HG03060 (cell line): ENCODE measurements at regions not wholly inside any gene's neighbourhood (a gene's known extent, or its start where the extent isn't known, plus 50 kb on each side); places are given as distances from the start of the nearest gene placed in this dataset.
"Not testable (repeated sequence)": the region's sequence is repeated elsewhere in the genome, so short reads cannot be mapped to it uniquely, and the experiment has no call there.

Experiments used
- ATAC-seq: cut with Tn5 transposase; IDR thresholded peaks from one replicate; pipeline ENCODE4 v1.9.1; 2021; ENCODE audit warnings: low read depth, moderate number of reproducible peaks; ENCODE audit not compliant: unreplicated experiment

- no peak for ATAC-seq
Measured at GRCh38 chr2:21754164-21754788, 630.5 kb downstream of the TDRD15 start.

- ATAC-seq: no peak
Measured at GRCh38 chr2:21757805-21758430, 634.1 kb downstream of the TDRD15 start.

GRCh38 chr2:21759819-21760218, 636.1 kb downstream of the TDRD15 start:
- ATAC-seq: no peak

GRCh38 chr2:21761361-21761760, 637.6 kb downstream of the TDRD15 start:
- no peak for ATAC-seq

GRCh38 chr2:21763501-21763900, 639.7 kb downstream of the TDRD15 start:
- no peak for ATAC-seq

GRCh38 chr2:21770787-21771186, 647.0 kb downstream of the TDRD15 start:
- ATAC-seq: no peak

- no peak for ATAC-seq
Measured at GRCh38 chr2:21772624-21773023, 648.9 kb downstream of the TDRD15 start.

- no peak for ATAC-seq
Measured at GRCh38 chr2:21773168-21773567, 649.4 kb downstream of the TDRD15 start.

GRCh38 chr2:21774691-21775368, 651.1 kb downstream of the TDRD15 start:
- ATAC-seq: no peak

- ATAC-seq: no peak
Measured at GRCh38 chr2:21779786-21780185, 656.0 kb downstream of the TDRD15 start.

- no peak for ATAC-seq
Measured at GRCh38 chr2:21781962-21782361, 658.2 kb downstream of the TDRD15 start.

- no peak for ATAC-seq
Measured at GRCh38 chr2:21782866-21783265, 659.1 kb downstream of the TDRD15 start.

- no peak for ATAC-seq
Measured at GRCh38 chr2:21787941-21788340, 664.2 kb downstream of the TDRD15 start.

GRCh38 chr2:21790311-21790710, 666.5 kb downstream of the TDRD15 start:
- not testable (repeated sequence) for ATAC-seq

- ATAC-seq: no peak
Measured at GRCh38 chr2:21792571-21792970, 668.8 kb downstream of the TDRD15 start.

- ATAC-seq: no peak
Measured at GRCh38 chr2:21793461-21793860, 669.7 kb downstream of the TDRD15 start.

- ATAC-seq: no peak
Measured at GRCh38 chr2:21794611-21795010, 670.8 kb downstream of the TDRD15 start.

GRCh38 chr2:21800356-21800755, 676.6 kb downstream of the TDRD15 start:
- no peak for ATAC-seq

GRCh38 chr2:21803550-21803949, 679.8 kb downstream of the TDRD15 start:
- no peak for ATAC-seq

GRCh38 chr2:21804151-21804550, 680.4 kb downstream of the TDRD15 start:
- ATAC-seq: no peak

GRCh38 chr2:21811541-21811940, 687.8 kb downstream of the TDRD15 start:
- ATAC-seq: no peak

GRCh38 chr2:21812766-21813165, 689.0 kb downstream of the TDRD15 start:
- ATAC-seq: no peak
